CD4-positive, alpha-beta T cell treated with Interleukin-15 for 4 hours (primary cell): ENCODE measurements at regions not wholly inside any gene's neighbourhood (a gene's known extent, or its start where the extent isn't known, plus 50 kb on each side); places are given as distances from the start of the nearest gene placed in this dataset.
"Not testable (repeated sequence)": the region's sequence is repeated elsewhere in the genome, so short reads cannot be mapped to it uniquely, and the experiment has no call there.

Source experiments
- DNase-seq: peaks from one replicate; pipeline ENCODE4 v3.0.0-alpha.2; 2020; ENCODE audit warnings: low spot score

DNA sequence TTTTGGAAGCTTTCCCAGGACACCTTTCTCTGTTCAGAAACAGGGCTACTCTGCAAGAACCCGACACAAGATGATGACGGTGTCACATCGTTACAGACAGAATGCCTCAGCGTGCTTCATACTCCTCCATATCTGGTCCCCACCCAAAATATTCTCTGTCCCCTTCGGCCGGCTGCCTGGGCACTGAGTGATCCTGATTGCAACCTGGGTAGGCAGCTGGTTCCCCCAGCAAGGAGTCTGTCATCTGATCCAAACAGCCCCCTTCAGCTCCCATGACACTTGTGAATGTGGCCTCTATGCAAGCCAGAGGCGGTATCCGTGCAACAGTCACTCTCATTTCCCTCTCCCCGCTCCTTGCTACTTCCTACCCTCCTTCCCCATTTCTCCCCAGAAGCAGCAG, 431.7 kb upstream of the B3GAT1 start:
- DNase-seq, result no peak

DNA sequence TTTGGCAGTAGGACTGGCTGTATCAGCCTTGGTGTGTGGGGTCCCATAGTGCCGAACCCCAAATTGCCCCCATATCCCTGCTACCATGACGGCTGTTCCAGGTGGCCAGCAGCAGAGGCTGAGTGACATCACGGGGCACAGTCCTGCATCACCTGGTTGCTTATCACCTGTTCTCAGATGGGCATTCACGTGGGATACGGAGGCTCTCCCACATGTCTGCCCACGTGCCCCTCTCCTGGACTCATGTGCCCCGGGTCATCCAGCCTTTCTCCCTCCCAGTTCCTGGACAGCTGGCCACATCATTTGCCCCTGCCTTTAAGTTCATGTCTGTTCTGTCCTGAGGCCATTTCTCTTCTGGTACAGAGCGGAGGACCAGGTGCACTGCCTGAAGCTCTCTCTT, 431.0 kb upstream of the B3GAT1 start:
- DNase-seq, result no peak

DNA sequence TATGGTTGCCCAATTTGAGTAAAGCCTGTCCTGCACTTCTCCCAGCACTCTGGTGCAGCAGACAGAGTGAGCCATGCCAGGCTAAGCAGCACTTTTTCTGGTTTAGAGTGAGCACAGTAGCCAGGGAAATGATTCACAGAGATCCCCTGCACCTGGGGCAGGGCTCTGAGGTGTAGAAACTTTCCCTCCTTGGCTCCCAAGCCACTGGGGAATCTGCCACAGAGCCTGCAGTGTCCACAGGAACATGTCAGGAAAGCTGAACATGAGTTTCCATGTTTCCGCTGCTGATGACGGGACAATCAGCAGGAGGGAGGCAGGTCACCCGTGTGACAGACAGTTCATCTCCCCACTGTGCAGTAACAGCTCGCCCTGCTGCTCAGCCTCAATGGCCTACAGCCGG, 429.9 kb upstream of the B3GAT1 start:
- DNase-seq, result no peak

DNA sequence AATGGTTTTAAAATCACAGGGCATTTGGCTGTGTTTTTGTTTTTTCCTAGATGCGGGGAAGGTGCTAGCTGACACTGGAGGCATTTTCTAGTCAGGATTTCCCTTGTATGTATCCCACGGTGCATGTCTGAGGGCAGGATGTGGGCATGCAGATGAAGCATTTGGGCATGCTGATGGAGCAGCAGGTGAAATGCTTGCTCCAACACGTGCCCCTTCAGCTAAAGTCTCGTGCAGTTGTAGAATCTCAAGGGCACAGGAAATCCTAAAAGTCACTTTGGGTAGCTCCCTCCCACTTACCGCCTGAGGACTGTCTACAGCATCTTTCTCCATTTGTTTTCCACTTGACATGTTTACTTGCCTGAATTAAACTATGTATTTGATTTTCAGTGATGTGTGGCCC, 429.4 kb upstream of the B3GAT1 start:
- no peak for DNase-seq

DNA sequence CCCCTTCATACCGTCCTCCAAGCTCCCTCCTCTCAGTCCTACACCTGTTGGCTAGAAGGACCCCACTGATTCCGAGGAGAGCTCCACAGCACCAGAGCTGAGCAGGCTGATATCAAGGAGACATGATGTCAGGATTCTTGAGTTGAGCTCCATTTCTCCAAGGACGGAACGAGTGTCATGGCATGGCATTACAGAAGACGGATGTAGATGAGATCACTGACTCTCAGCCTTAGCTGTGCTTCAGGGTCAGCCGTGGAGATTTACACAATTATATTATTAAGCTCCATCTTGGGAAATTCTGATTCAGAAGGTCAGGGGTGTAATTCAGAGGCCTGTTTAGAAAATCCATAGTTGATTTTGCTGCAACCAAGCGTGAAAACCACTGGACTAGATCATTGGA, 428.9 kb upstream of the B3GAT1 start:
- no peak for DNase-seq

GRCh38 chr11:134840165-134840564, 428.1 kb upstream of the B3GAT1 start:
- DNase-seq, result not testable (repeated sequence)

DNA sequence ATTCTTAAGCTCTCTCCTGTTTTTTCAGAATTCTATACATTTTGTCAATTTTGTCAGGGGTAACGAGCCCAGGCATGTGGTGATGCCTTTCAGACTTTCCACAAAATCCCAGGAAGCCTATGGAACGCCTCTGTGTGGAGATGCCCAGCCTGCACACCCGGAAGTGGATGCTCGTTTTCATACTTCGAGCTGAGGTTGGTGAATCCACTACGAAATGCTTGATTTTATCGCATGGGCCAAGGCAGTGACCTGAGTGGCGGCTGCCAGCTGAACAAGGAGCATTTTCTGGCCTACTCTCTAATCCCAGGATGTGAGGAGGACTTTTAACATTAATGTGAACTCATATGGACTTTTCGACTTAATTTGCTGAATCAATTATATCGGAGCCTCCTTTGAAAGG, 426.7 kb upstream of the B3GAT1 start:
- no peak for DNase-seq

- DNase-seq, result no peak
These were observed 425.8 kb upstream of the B3GAT1 start for GRCh38 chr11:134837887-134838232.

GRCh38 chr11:134837166-134837886, 425.3 kb upstream of the B3GAT1 start:
- no peak for DNase-seq

DNA sequence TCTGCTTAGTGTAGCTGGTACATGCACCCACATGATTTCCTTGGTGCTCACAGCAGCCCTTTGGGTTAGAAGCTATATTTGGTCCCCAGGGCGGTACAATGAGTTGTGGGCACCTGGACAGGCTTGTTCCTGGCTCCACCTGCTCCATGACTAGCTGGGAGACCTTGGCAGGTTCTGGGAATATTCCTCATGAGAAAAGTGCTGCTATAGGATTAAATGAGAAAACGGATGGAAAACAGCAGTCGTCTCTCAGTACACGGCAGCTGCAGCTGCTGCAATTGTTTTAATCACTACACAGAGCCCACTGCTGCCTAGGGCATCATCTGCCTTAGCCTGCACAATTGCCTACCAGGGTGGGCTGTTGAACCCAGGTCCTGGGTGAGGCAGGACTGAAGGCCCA, 424.5 kb upstream of the B3GAT1 start:
- DNase-seq, result no peak

DNA sequence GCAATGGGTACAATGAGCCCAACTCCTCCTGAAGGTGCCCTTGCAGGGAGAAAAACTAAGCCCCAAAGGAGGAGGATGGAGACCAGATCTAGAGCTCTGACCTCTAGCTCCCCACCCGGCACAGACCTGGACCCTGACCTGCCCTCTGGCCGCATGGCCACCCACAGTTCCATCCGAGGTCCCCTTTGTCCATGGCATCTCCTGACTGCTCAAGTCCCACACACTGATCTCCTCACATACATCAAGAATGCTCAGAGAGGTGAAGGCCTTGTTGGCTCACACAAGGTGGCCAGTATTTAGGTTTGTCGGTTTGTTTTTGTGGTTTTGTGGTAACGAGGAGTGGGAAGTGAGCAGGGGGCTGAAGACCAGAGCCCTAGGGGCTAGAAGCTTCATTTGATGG, 423.5 kb upstream of the B3GAT1 start:
- no peak for DNase-seq

DNA sequence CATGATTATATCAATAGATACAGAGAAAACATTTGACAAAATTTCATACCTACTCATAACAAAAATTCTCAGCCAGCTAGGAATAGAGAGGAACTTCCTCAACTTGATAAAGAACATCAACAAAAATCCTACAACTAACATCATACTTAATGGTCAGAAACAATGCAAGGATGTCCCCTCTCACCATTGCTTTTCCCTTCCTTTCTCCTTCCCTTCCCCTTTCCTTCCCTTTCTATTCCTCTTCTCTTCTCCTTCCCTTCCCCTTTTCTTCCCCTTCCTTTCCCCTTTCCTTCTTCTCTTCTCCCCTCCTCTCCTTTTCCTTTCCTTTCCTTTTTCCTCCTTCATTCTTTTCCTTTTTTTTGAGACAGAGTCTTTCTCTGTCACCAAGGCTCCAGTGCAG, 418.3 kb upstream of the B3GAT1 start:
- DNase-seq, result no peak

GRCh38 chr11:134823970-134824369, 411.9 kb upstream of the B3GAT1 start:
- no peak for DNase-seq

DNA sequence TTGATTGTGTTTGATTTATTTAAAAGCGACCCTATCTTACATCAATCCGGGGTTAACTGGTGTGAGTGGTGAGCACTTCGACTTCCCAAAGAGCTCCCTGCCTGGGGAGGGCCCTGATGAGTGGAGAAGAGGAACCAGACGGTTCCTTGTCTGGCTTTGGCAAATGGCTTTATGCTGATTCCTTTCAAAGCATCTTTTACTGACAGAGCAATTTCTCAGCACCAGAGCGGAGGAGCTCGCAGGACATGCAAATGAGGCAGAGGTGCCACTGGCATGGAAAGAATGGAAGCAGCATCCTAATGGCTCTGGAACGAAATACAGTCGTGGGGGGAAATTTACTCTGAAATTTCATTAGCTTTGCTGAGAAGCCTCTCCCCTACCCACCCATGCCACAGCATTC, 410.9 kb upstream of the B3GAT1 start:
- DNase-seq, result no peak

DNA sequence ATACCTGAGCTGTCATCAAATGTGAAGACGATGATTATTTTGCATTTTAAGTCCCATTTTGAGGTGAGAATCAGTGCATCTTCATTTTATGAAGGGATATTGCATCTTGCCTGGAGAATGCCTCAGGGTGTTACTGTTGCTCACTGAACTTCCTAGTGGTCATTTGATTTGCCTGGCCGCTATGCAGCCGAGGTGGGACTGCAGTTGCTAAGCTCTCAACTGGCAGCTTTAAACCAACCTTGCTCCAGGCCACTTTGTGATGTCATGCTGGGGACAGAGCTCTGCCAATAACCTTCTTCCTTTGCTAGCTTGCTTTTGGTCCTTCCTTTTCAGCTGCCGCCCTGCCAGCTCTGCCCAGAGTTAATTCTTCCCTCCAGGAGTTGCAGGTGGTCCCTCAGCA, 409.4 kb upstream of the B3GAT1 start:
- no peak for DNase-seq

GRCh38 chr11:134819041-134819440, 407.0 kb upstream of the B3GAT1 start:
- no peak for DNase-seq

- DNase-seq, result no peak
These were observed 406.5 kb upstream of the B3GAT1 start for GRCh38 chr11:134818516-134818915.

DNA sequence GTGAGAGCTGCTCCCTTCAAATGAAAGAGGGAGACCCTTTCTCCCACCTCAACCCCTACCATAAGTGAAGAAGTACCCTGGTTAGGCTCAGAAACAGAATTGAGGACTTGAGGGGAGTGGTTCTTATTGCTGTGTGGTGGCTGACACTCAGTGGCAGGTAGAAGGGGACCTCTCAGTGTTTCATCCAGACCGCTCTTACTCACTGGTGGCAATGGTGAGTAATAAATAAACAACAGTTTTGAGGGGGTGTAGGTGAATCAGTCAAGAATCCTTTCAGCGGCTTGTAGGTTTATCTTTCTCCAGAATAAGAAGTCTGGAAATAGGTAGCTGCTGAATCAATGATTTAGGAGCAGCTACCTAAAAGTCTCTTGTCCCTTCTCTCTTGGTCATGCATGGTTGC, 403.4 kb upstream of the B3GAT1 start:
- DNase-seq, result no peak

DNA sequence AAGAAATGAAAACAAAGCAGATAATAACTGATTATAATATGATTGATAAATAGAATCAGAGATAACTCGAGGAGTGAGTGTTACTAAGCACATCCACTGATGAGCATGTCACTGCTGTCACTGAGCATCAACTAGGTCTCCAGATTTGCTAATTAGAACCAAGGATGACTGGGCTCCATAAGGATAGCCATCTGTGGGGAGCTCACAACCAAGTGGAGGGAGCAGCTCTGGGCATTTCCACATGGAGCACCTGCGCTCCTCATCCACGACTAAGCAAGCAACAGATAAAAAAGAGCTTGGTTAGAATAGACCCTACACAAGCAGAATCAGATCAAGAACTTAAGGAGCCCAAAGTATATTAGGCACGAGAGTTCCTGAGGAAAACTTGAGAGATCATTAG, 396.0 kb upstream of the B3GAT1 start:
- DNase-seq, result no peak

DNA sequence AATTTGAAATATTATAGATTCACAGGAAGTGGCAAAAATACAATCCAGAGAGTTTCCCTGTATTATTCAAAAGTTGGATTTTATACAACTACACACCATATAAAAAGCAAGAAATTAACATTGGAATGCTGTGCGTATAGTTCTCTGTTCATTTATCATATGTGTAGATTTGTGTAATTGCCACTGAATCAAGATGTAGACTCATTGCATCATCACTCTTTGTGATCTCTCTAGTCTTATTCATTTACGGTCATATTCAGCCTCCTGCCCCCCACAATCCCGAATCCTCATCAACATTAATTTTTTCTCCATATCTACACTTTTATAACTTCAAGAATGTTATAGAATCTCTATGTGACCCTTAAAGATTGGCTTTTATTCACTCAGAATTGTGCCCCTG, 390.6 kb upstream of the B3GAT1 start:
- no peak for DNase-seq

DNA sequence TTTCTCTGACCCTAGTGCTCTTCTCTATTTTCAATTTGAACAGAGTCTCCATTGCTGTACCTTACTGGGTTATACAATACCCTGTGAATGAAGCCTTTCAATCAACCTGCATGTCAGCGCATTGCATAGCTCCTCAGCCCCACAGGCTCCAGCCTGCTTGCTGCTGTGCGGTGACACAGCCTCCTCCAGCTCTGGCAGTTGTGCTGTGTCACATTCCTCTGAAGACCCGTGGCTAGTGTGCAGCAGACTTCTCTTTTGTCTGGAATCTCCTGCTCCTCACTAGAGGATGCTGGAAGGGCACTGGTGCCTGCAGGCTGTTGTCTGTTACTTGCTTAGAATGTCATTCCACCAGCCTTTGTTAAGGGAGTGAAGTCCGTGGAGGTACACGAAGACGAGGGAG, 390.1 kb upstream of the B3GAT1 start:
- DNase-seq, result no peak

DNA sequence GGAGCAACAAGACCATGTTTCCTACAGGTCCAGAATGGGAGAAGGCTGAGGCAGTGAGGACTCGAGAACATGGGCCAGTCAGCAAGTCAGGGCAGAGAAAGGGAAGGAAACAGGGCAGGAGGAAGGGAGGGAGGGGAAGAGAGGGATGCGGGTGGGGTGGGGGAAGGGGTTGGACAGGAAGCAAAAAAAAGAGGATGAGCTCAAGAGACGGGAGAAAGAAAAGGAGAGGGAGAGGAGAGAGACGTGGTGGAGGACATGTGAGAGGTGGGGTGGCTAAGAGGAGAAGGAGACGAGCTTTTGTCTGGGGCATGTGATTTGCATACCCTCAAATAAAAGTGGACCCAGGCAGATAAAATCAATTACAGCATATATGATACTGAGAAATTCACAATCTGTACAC, 389.5 kb upstream of the B3GAT1 start:
- DNase-seq, result no peak

GRCh38 chr11:134800826-134801225, 388.8 kb upstream of the B3GAT1 start:
- no peak for DNase-seq

GRCh38 chr11:134800130-134800529, 388.1 kb upstream of the B3GAT1 start:
- DNase-seq, result no peak

DNA sequence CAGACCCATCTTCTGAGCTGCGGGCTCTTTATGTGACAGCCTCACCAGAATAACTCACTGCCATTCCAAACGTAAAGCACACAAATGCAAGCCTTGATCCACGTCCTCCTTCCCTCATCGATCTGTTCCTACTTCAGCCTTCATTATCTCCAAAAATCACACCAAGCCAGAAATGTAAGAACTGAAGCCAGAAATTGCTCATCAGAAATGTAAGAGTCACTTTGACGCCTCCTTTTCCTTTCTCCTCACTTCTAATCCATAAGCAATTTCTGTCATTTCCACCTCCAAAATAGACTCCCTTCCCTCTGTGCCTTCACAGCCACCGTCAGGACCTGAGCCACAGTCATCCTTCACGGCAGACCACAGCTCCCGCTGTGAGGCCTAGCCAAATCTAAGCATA, 387.3 kb upstream of the B3GAT1 start:
- DNase-seq, result no peak
